HEK293T (cell line): ENCODE measurements at regions not wholly inside any gene's neighbourhood (a gene's known extent, or its start where the extent isn't known, plus 50 kb on each side); places are given as distances from the start of the nearest gene placed in this dataset.

Experiments
- CTCF ChIA-PET: fragments of 350-600 bp; formaldehyde crosslinking; extraction: SDS; loops from one replicate; lab custom pipeline; 2021; ENCODE audit warnings: antibody characterized with exemption, inconsistent platforms; lab: Yijun Ruan, JAX
- POLR2A ChIA-PET: fragments of 350-600 bp; formaldehyde crosslinking; extraction: SDS; loops from one replicate; lab custom pipeline; 2020; ENCODE audit warnings: antibody characterized with exemption, inconsistent platforms; lab: Yijun Ruan, JAX
- DNase-seq: peaks from one replicate; pipeline ENCODE4 v3.0.0; 2012; ENCODE audit warnings: mixed read lengths; ENCODE audit errors: extremely low spot score
- ARNT ChIP-seq: fragments of 450-650 bp; IDR thresholded peaks from 2 replicates; pipeline ENCODE4 v1.6.1; 2017; ENCODE audit warnings: mild to moderate bottlenecking
- BHLHE40 ChIP-seq: fragments of 450-650 bp; IDR thresholded peaks from 2 replicates; pipeline ENCODE4 v1.6.1; 2016; ENCODE audit warnings: mild to moderate bottlenecking, moderate library complexity, borderline replicate concordance
- CTBP1 ChIP-seq: fragments of 450-650 bp; IDR thresholded peaks from 2 replicates; pipeline ENCODE4 v1.6.1; 2016; ENCODE audit warnings: borderline replicate concordance
- ELF4 ChIP-seq: fragments of 450-650 bp; IDR thresholded peaks from 2 replicates; pipeline ENCODE4 v1.6.1; 2017; ENCODE audit warnings: antibody characterized with exemption
- FOXA1 ChIP-seq: fragments of 450-650 bp; IDR thresholded peaks from 2 replicates; pipeline ENCODE4 v1.6.1; 2016; ENCODE audit warnings: mild to moderate bottlenecking
- FOXK2 ChIP-seq: fragments of 450-650 bp; IDR thresholded peaks from 2 replicates; pipeline ENCODE4 v1.6.1; 2016; ENCODE audit warnings: mild to moderate bottlenecking
- FOXM1 ChIP-seq: fragments of 450-650 bp; IDR thresholded peaks from 2 replicates; pipeline ENCODE4 v1.6.1; 2017; ENCODE audit warnings: mild to moderate bottlenecking, borderline replicate concordance
- HDGF ChIP-seq: fragments of 450-650 bp; IDR thresholded peaks from 2 replicates; pipeline ENCODE4 v1.6.1; 2017; ENCODE audit warnings: antibody characterized with exemption, borderline replicate concordance
- L3MBTL2 ChIP-seq: fragments of 450-650 bp; conservative IDR thresholded peaks from 2 replicates; pipeline ENCODE4 v1.6.1; 2016; ENCODE audit warnings: mild to moderate bottlenecking
- LEF1 ChIP-seq: fragments of 450-650 bp; IDR thresholded peaks from 2 replicates; pipeline ENCODE4 v1.6.1; 2017; ENCODE audit warnings: mild to moderate bottlenecking, borderline replicate concordance
- NFRKB ChIP-seq: fragments of 450-650 bp; IDR thresholded peaks from 2 replicates; pipeline ENCODE4 v1.6.1; 2016; ENCODE audit warnings: mild to moderate bottlenecking, moderate library complexity
- SP1 ChIP-seq: fragments of 450-650 bp; IDR thresholded peaks from 2 replicates; pipeline ENCODE4 v1.6.1; 2017
- SUZ12 ChIP-seq: fragments of 450-650 bp; IDR thresholded peaks from 2 replicates; pipeline ENCODE4 v1.6.1; 2016; ENCODE audit warnings: mild to moderate bottlenecking
- TARDBP ChIP-seq: fragments of 450-650 bp; IDR thresholded peaks from 2 replicates; pipeline ENCODE4 v1.6.1; 2016
- ZNF384 ChIP-seq: fragments of 450-650 bp; IDR thresholded peaks from 2 replicates; pipeline ENCODE4 v1.6.1; 2016
- TF ChIP-seq, protein P1 (sequence below): fragments of 450-650 bp; IDR thresholded peaks from 2 replicates; pipeline ENCODE4 v1.6.1; 2016

- DNase-seq, result no peak
- ChIA-PET CTCF (no interaction called here), POLR2A (no interaction called here)
- TF ChIP-seq ARNT (no peak), FOXA1 (no peak), BHLHE40 (no peak), SP1 (no peak), LEF1 (no peak), ZNF384 (no peak), L3MBTL2 (no peak), FOXK2 (no peak), HDGF (no peak), ELF4 (no peak), TARDBP (no peak)
These were observed 121.6 kb upstream of the PUDP start for GRCh38 chrX:7269589-7269988.

DNA sequence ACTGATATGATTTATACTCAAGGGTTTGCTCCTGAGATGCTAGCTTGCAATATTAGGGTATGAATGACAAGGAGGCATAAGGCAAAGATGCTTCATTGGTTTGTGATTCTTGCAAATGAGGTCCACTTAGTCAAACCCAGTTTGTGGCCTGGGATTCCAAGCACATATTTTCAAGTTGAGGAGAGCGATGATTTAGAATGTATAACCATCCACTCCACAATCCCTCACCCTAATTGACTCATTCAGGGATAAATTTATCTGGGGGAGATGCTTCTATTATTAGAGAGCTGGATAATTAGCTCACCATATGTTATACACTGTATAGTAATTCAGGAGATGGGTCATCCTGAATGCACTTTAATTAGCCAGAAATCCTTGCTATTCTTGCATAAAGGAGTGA, 118.3 kb upstream of the PUDP start:
- TF ChIP-seq LEF1, result no peak
- TF ChIP-seq FOXK2, result no peak
- no peak for TF ChIP-seq BHLHE40
- no peak for TF ChIP-seq ELF4
- TF ChIP-seq ARNT, result no peak
- TF ChIP-seq SUZ12, result no peak
- TF ChIP-seq NFRKB, result no peak
- TF ChIP-seq CTBP1, result no peak
- TF ChIP-seq FOXM1, result no peak
- no peak for TF ChIP-seq HDGF
- no peak for TF ChIP-seq ZNF384
- no peak for TF ChIP-seq SP1
- no peak for TF ChIP-seq L3MBTL2
- no peak for TF ChIP-seq FOXA1
- TF ChIP-seq TARDBP, result no peak
- TF ChIP-seq, protein P1, sequence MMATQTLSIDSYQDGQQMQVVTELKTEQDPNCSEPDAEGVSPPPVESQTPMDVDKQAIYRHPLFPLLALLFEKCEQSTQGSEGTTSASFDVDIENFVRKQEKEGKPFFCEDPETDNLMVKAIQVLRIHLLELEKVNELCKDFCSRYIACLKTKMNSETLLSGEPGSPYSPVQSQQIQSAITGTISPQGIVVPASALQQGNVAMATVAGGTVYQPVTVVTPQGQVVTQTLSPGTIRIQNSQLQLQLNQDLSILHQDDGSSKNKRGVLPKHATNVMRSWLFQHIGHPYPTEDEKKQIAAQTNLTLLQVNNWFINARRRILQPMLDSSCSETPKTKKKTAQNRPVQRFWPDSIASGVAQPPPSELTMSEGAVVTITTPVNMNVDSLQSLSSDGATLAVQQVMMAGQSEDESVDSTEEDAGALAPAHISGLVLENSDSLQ, result no peak
- POLR2A ChIA-PET, result no interaction called here
- DNase-seq, result no peak
- CTCF ChIA-PET, result no interaction called here

DNA sequence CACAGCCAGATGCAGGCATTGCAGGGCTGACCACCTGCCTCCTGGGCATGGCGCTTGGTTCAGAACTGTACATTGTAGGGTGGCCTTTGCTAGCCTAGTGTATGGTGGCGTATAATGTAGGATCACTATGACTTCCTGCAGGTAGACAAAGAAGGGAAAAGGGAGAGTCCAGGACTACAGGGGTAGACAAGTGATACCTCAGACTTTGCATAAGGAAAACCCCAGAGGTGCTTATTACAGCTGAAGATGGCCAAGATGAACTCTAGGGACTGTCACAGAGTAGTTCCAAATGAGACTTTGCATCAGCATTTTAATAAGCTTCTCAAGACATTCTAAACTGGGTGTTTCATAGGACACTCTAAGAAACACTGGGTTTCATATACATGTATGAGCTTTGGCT, 116.4 kb upstream of the PUDP start:
- POLR2A ChIA-PET, result no interaction called here
- DNase-seq, result no peak

GRCh38 chrX:7263961-7264360, 116.0 kb upstream of the PUDP start:
- no peak for TF ChIP-seq TARDBP
- no peak for TF ChIP-seq BHLHE40
- TF ChIP-seq LEF1, result no peak
- TF ChIP-seq, protein P1, result no peak
- TF ChIP-seq L3MBTL2, result no peak
- TF ChIP-seq SP1, result no peak
- no peak for TF ChIP-seq HDGF
- TF ChIP-seq FOXK2, result no peak
- TF ChIP-seq FOXM1, result no peak
- no peak for TF ChIP-seq ARNT
- no peak for TF ChIP-seq NFRKB
- TF ChIP-seq ELF4, result no peak
- CTCF ChIA-PET, result no interaction called here
- POLR2A ChIA-PET, result no interaction called here
- no peak for DNase-seq

More for the DNA sequence above, 116.4 kb upstream of the PUDP start:
- TF ChIP-seq FOXM1 (no peak), ZNF384 (no peak), CTBP1 (no peak), NFRKB (no peak), ELF4 (no peak), TARDBP (no peak)
- TF ChIP-seq, protein P1, result no peak
- CTCF ChIA-PET, result no interaction called here

GRCh38 chrX:7263330-7263729, 115.4 kb upstream of the PUDP start:
- TF ChIP-seq ELF4 (no peak), FOXM1 (no peak), NFRKB (no peak), ZNF384 (no peak), SUZ12 (no peak), SP1 (no peak), FOXK2 (no peak), ARNT (no peak), HDGF (no peak), L3MBTL2 (no peak), TARDBP (no peak), BHLHE40 (no peak), CTBP1 (no peak)
- TF ChIP-seq, protein P1, result no peak
- POLR2A ChIA-PET, result no interaction called here
- DNase-seq, result no peak
- CTCF ChIA-PET, result no interaction called here

DNA sequence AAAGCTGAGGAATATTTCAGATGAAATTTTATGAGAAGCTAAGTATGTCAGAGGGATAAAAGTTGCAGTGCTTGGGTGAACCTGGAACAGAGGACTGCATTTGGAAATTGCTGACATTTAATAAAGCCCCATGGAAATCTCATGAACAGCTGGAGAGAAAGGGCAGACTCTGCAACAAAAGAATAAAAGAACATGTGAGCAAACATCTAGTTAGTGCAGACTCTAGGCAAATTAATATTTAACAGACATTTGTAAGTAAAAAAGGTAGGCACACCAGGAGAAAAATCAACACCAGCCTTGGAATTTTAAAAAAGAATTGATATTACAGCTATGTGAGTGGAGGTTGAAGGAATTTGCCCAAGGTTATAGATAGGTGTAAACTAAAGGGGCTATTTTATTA, 114.6 kb upstream of the PUDP start:
- POLR2A ChIA-PET, result no interaction called here
- DNase-seq, result no peak
- TF ChIP-seq BHLHE40 (no peak), NFRKB (no peak), TARDBP (no peak), L3MBTL2 (no peak), ELF4 (no peak), SUZ12 (no peak), ZNF384 (no peak), LEF1 (no peak), ARNT (no peak), FOXA1 (no peak), FOXK2 (no peak), HDGF (no peak)
- TF ChIP-seq, protein P1, result no peak
- CTCF ChIA-PET, result no interaction called here
